HG02870 (cell line): ENCODE measurements at regions not wholly inside any gene's neighbourhood (a gene's known extent, or its start where the extent isn't known, plus 50 kb on each side); places are given as distances from the start of the nearest gene placed in this dataset.
"Not testable (repeated sequence)": the region's sequence is repeated elsewhere in the genome, so short reads cannot be mapped to it uniquely, and the experiment has no call there.

ENCODE experiments used
- ATAC-seq: cut with Tn5 transposase; IDR thresholded peaks from one replicate; pipeline ENCODE4 v1.9.1; 2021; ENCODE audit warnings: mild to moderate bottlenecking, moderate library complexity; ENCODE audit not compliant: unreplicated experiment

GRCh38 chr1:109857702-109858101 lies 52.9 kb upstream of the CSF1 start:
- ATAC-seq, result not testable (repeated sequence)

- not testable (repeated sequence) for ATAC-seq
These were observed 54.7 kb upstream of the CSF1 start for GRCh38 chr1:109855986-109856385.

DNA sequence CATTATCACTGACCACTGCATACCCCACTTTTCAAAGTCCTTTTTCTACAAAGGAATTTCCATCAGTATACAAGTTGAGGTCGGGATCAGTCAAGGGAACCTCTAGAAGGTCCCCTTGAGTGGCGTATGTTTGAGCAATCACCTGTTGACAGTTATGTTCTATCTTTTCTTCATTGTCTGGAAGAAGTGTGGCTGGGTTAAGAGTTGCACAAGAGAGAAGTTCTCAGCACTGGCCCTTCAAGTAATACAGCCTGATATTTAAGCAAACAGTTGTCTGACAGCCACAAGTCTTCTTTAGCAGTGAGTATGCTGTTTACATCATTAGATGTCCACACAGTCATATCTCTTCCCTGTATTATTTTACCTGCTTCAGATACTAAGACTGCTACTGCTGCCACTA lies 56.7 kb upstream of the CSF1 start:
- ATAC-seq, result not testable (repeated sequence)

GRCh38 chr1:109852221-109853015 lies 58.2 kb upstream of the CSF1 start:
- not testable (repeated sequence) for ATAC-seq

- ATAC-seq, result no peak
These were observed 59.8 kb upstream of the CSF1 start for GRCh38 chr1:109850827-109851226.

GRCh38 chr1:109850194-109850593 lies 60.5 kb upstream of the CSF1 start:
- ATAC-seq, result no peak

GRCh38 chr1:109849655-109850054 lies 61.0 kb upstream of the CSF1 start:
- no peak for ATAC-seq

DNA sequence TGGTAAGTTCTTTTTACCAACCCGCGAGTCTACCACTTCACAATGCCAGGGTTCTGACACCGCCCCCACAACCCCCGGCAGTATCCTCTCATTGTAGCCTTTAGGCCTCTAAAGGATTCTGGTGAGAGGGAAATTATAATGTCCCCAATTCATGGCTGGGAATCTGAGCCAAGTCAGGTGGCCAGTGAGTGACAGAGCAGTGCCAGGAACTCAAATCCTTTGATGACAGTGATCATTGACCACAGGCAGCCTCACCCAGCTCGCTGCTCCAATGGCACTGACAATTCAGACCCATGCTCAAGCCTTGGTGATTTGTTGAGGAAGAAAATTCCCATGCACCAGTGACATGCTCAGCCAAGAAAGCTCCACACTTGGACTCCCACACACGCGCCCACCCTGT lies 63.4 kb upstream of the CSF1 start:
- no peak for ATAC-seq

- ATAC-seq, result no peak
These were observed 63.8 kb upstream of the CSF1 start for GRCh38 chr1:109846846-109847245.

GRCh38 chr1:109846162-109846561 lies 64.5 kb upstream of the CSF1 start:
- ATAC-seq, result no peak

DNA sequence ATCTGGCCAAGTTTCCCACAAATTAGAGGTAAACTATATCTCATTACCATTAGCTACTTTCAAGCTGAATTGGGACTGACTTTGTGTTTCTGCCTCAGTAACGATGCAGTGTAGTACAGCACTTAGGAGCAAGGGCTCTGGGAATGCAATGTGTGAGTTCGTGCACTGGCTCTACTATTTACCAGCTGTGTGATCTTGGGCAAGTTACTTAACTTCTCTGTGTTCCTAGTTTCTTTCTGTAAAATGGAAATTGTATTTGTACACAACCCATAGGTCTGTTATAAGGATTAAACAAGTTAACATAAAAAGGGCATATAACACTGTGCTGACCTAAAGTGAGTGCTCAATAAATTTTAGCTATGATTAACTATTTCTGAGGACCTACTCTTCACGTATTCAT lies 65.0 kb upstream of the CSF1 start:
- no peak for ATAC-seq

- ATAC-seq, result no peak
These were observed 66.0 kb upstream of the CSF1 start for GRCh38 chr1:109844609-109845008.

- no peak for ATAC-seq
These were observed 70.5 kb upstream of the CSF1 start for GRCh38 chr1:109840011-109840629.

GRCh38 chr1:109839276-109839675 lies 71.4 kb upstream of the CSF1 start:
- not testable (repeated sequence) for ATAC-seq

DNA sequence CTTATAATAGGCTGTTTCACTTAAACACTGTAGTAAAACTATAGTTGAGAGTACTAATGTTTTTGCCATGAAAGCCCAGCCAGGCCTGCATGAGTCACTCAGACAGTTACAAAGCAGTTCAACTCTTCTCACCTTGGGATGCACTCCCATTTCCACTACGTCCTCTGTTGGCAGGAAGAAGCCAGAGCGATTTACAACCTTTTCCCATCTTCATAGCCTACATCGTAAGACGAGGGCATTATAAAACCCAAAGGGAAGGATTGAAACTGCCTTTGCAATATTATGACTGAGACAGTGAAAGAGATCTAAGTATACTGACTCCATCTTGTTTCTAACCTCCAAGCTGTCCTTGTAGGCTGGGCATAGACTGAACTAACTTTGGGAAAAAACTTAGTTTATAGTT lies 71.8 kb upstream of the CSF1 start:
- ATAC-seq, result no peak

DNA sequence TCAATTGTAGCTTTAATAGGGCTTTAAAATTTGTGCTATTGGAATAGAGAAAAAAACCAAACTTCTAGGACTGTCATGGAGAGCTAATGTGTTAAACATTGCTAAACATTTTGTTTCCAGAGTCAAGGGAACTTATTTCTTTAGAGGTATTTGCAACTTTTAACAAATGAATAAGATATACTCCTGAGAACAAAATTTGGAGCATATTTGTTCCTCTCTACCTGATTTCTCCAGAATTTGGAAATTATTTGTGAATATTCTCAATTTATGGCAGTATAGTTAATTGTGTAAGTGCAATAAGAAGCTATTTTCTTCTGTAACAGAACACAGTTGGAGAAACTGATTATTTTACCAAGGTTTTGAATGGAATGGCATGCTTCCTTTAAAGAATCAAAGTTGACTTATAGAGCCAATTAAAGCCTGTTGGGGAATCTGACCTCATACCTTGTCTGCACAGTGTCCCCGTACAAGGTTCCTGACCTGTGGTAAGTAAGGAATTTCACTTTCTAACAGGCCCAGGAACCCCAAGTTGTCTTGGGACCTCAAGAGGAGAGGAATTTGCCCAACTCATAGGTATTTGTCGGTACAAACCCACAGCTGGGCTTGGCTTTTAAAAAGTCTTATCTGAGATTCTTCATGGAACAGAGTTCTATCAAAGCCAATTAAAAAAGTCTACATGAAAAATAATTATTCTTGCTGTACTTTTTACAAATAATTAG lies 72.6 kb upstream of the CSF1 start:
- ATAC-seq, result no peak

DNA sequence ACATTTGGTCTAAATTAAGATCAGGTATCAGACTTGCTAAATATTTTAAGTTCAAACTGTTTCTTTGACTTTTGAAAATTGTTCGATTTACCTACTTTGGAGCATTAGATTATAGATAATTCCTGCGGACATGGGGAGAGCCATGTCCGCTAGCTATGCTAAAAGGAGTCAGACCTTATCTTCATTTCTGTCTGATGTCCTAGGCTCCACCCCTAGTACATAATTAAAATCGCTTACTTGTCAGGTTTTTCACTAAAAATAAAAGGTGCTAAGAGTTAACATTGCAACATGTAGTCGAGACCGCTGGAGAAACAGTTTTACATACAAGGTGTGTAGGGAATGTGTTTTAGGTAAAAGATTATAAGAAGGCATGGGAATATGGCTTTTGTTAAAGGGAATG lies 71.9 kb upstream of the EPS8L3 start:
- not testable (repeated sequence) for ATAC-seq

- ATAC-seq, result no peak
These were observed 71.2 kb upstream of the EPS8L3 start for GRCh38 chr1:109834951-109835350.

DNA sequence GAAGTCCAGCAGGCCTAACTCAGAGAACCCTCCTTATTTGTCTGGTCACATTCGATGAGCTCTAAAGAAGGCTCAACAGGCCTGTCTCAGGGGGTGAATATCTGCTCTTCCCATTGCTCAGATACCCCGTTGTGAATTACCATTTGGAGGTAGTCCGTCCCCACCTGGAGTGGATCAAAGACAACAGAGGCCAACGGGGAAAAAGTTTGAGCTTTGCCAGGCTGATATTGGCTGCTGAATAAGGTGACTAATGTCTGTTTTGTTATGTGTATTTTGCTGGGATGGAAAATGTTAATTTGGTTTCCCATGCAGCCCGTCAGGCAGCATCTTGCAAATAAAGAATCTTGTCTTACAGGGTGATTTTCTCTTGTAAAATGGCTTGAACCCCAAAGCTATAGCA lies 69.2 kb upstream of the EPS8L3 start:
- ATAC-seq, result no peak

- no peak for ATAC-seq
These were observed 65.2 kb upstream of the EPS8L3 start for GRCh38 chr1:109828756-109829505.

- no peak for ATAC-seq
These were observed 64.3 kb upstream of the EPS8L3 start for GRCh38 chr1:109827986-109828385.
